ENCODE measurements at regions not wholly inside any gene's neighbourhood (a gene's known extent, or its start where the extent isn't known, plus 50 kb on each side); places are given as distances from the start of the nearest gene placed in this dataset.

- TF ChIP-seq CTCF (IDR thresholded peaks at IDR 0.05) (no peak), POLR2A (IDR thresholded peaks at IDR 0.05) (no peak), EP300 (IDR thresholded peaks at IDR 0.05) (no peak)
These were observed 182.8 kb upstream of the NTF3 start for GRCh38 chr12:5248999-5249526.

All from ovary (tissue), 3 donors.